ENCODE measurements at regions not wholly inside any gene's neighbourhood (a gene's known extent, or its start where the extent isn't known, plus 50 kb on each side); places are given as distances from the start of the nearest gene placed in this dataset.

- no peak for TF ChIP-seq CTCF (IDR thresholded peaks at IDR 0.05)
- no peak for TF ChIP-seq EZH2 (IDR thresholded peaks at IDR 0.05)
- TF ChIP-seq EZH2phosphoT487 (IDR thresholded peaks at IDR 0.05), result no peak
These were observed 83.3 kb downstream of the ZNF621 start for GRCh38 chr3:40608091-40608490.

All from neural progenitor cell (in vitro differentiated cells).